Panc1 (cell line): ENCODE measurements at regions not wholly inside any gene's neighbourhood (a gene's known extent, or its start where the extent isn't known, plus 50 kb on each side); places are given as distances from the start of the nearest gene placed in this dataset.

Source experiments
- POLR2AphosphoS5 ChIP-seq: IDR thresholded peaks from 2 replicates; pipeline ENCODE4 v1.6.1; 2012; ENCODE audit warnings: mild to moderate bottlenecking, low read depth, low read length, moderate library complexity
- REST ChIP-seq, 2 experiments: IDR thresholded peaks; 2 replicates each; pipeline ENCODE4 v1.6.1; 2011 to 2012; ENCODE audit warnings: low read depth in 2 of 2, control low read depth in 1 of 2, low read length in 1 of 2, mild to moderate bottlenecking in 1 of 2, moderate library complexity in 1 of 2; ENCODE audit not compliant: insufficient read depth in 1 of 2
- TF ChIP-seq, protein P1 (sequence below): fragments of 450-650 bp; IDR thresholded peaks from 2 replicates; pipeline ENCODE4 v1.5.1; 2017; ENCODE audit warnings: mild to moderate bottlenecking

DNA sequence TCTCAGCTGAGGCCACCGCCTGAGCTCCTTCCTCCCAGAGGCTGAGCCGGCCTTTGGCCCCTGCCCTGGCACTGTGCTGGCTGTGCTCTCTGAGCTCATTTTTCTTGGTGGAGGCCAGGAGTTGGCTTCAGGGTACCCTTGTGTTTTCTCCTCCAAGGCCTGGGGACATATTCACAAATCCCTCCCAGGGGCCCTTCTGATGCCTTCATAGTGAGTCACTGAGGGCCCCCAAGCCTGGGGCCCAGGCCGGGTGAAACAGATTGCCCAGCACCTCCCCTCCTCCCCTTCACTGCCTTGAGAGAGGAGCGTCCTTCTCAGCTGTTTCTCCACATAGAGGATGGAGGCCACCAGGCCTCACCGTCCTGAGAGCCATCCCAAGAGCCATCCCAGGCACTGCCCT is 105.8 kb downstream of the SIK1 start:
- TF ChIP-seq, protein P1, sequence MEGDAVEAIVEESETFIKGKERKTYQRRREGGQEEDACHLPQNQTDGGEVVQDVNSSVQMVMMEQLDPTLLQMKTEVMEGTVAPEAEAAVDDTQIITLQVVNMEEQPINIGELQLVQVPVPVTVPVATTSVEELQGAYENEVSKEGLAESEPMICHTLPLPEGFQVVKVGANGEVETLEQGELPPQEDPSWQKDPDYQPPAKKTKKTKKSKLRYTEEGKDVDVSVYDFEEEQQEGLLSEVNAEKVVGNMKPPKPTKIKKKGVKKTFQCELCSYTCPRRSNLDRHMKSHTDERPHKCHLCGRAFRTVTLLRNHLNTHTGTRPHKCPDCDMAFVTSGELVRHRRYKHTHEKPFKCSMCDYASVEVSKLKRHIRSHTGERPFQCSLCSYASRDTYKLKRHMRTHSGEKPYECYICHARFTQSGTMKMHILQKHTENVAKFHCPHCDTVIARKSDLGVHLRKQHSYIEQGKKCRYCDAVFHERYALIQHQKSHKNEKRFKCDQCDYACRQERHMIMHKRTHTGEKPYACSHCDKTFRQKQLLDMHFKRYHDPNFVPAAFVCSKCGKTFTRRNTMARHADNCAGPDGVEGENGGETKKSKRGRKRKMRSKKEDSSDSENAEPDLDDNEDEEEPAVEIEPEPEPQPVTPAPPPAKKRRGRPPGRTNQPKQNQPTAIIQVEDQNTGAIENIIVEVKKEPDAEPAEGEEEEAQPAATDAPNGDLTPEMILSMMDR, result no peak
- no peak for TF ChIP-seq POLR2AphosphoS5
- TF ChIP-seq REST (IDR thresholded peaks at IDR 0.05; ENCODE audit: insufficient read depth in 1 of 2, low read depth in 2 of 2, low read length in 1 of 2), result no peak
